HCT116 (cell line): ENCODE measurements at regions not wholly inside any gene's neighbourhood (a gene's known extent, or its start where the extent isn't known, plus 50 kb on each side); places are given as distances from the start of the nearest gene placed in this dataset.

Experiments used
- ATAC-seq: fragments of 200-7000 bp; cut with Tn5 transposase; 2 replicates; pipeline ENCODE4 v1.9.1; 2020; ENCODE audit warnings: mild to moderate bottlenecking, moderate library complexity
- BruUV-seq: library from RNA; stranded (reverse); fragments of 400-500 nt; replicated peaks from 2 replicates; lab custom pipeline; 2021; lab: Mats Ljungman, UMichigan
- CTCF ChIA-PET: fragments of 300-600 bp; sonication (Branson Sonifier 250); formaldehyde crosslinking; loops from one replicate; lab custom pipeline; 2021; ENCODE audit warnings: antibody characterized with exemption; lab: Charles Lee
- POLR2A ChIA-PET: fragments of 300-600, 350-600 bp; sonication (Branson Sonifier 250); formaldehyde crosslinking; loops from one replicate; lab custom pipeline; 2021; ENCODE audit warnings: antibody characterized with exemption; lab: Charles Lee
- RAD21 ChIA-PET, 2 experiments: fragments of 300-600 bp; sonication (Branson Sonifier 250); formaldehyde crosslinking; loops; one replicate each; lab custom pipeline; 2023; ENCODE audit warnings: low total read pairs in 2 of 2; ENCODE audit not compliant: uncharacterized antibody in 2 of 2, unreplicated experiment in 2 of 2, low non-redundant PET in 1 of 2; lab: Charles Lee
- DNase-seq: peaks from one replicate; pipeline ENCODE4 v3.0.0-alpha.2; 2010; ENCODE audit warnings: low read depth, low spot score
- H2AFZ ChIP-seq: fragments of 200-600 bp; shearing (Covaris generic), sonication (generic); 2 replicates; pipeline ENCODE4 v1.6.1; 2017; ENCODE audit warnings: low read depth, mixed run types, mixed read lengths, antibody characterized with exemption, low read length; ENCODE audit not compliant: poor library complexity, severe bottlenecking
- H3K27ac ChIP-seq: 2 replicates; pipeline ENCODE4 v1.5.1; 2012; ENCODE audit warnings: low read depth, low read length
- H3K27me3 ChIP-seq: fragments of 200-600 bp; sonication (generic); 2 replicates; pipeline ENCODE4 v1.6.1; 2016; ENCODE audit warnings: mixed run types, low read length, mixed read lengths; ENCODE audit not compliant: insufficient read depth
- H3K36me3 ChIP-seq, 2 experiments: fragments of 200-500 bp in 1 of 2; fragments of 200-600 bp in 1 of 2; sonication (Bioruptor generic) in 1 of 2; sonication (generic) in 1 of 2; 2 replicates each; pipeline versions ENCODE4 v1.5.1 to v1.6.1; 2014 to 2016; ENCODE audit warnings: low read length in 2 of 2, inconsistent platforms in 1 of 2, mixed read lengths in 1 of 2, mixed run types in 1 of 2; ENCODE audit not compliant: insufficient read depth in 2 of 2, control insufficient read depth in 1 of 2
- H3K4me1 ChIP-seq, 2 experiments: fragments of 200-600 bp in 1 of 2; sonication (generic) in 1 of 2; 2 replicates each; pipeline versions ENCODE4 v1.5.1 to v1.6.1; 2012 to 2017; ENCODE audit warnings: low read length in 2 of 2, inconsistent platforms in 1 of 2, mild to moderate bottlenecking in 1 of 2, mixed read lengths in 1 of 2, mixed run types in 1 of 2, moderate library complexity in 1 of 2; ENCODE audit not compliant: insufficient read depth in 2 of 2, control insufficient read depth in 1 of 2
- H3K4me2 ChIP-seq: fragments of 200-600 bp; sonication (generic); 2 replicates; pipeline ENCODE4 v1.6.1; 2017; ENCODE audit warnings: mixed run types, low read length, mixed read lengths
- H3K4me3 ChIP-seq, 2 experiments: fragments of 200-600 bp in 1 of 2; sonication (generic) in 1 of 2; replicated peaks in 1 of 2; 2 replicates each; pipeline ENCODE4 v1.5.1; 2011 to 2016; ENCODE audit warnings: low read length in 2 of 2, control low read depth in 1 of 2, low read depth in 1 of 2, mild to moderate bottlenecking in 1 of 2, mixed read lengths in 1 of 2, mixed run types in 1 of 2
- H3K79me2 ChIP-seq: fragments of 200-600 bp; sonication (generic); 2 replicates; pipeline ENCODE4 v1.6.1; 2017; ENCODE audit warnings: mild to moderate bottlenecking, mixed run types, low read length, moderate library complexity, mixed read lengths; ENCODE audit not compliant: insufficient read depth
- H3K9ac ChIP-seq: fragments of 200-600 bp; sonication (generic); 2 replicates; pipeline ENCODE4 v1.6.1; 2016; ENCODE audit warnings: low read length, mixed read lengths
- H3K9me2 ChIP-seq: fragments of 200-600 bp; sonication (generic), shearing (Covaris generic); 2 replicates; pipeline ENCODE4 v1.6.1; 2017; ENCODE audit warnings: mixed run types, mild to moderate bottlenecking, moderate library complexity; ENCODE audit not compliant: insufficient read depth
- H3K9me3 ChIP-seq, 2 experiments: fragments of 200-500 bp in 1 of 2; fragments of 200-600 bp in 1 of 2; sonication (Bioruptor generic) in 1 of 2; sonication (generic) in 1 of 2; 2 replicates each; pipeline ENCODE4 v1.6.1; 2014 to 2017; ENCODE audit warnings: low read length in 2 of 2, mixed read lengths in 2 of 2, inconsistent platforms in 1 of 2, low read depth in 1 of 2, mild to moderate bottlenecking in 1 of 2, mixed run types in 1 of 2, moderate library complexity in 1 of 2; ENCODE audit not compliant: control insufficient read depth in 1 of 2, insufficient read depth in 1 of 2
- H4K20me1 ChIP-seq: fragments of 200-600 bp; sonication (generic), shearing (Covaris generic); 2 replicates; pipeline ENCODE4 v1.6.1; 2017; ENCODE audit warnings: mixed run types, mild to moderate bottlenecking, moderate library complexity; ENCODE audit not compliant: insufficient read depth
- CEBPB ChIP-seq: IDR thresholded peaks from 2 replicates; pipeline ENCODE4 v1.6.1; 2012; ENCODE audit warnings: low read depth
- EGR1 ChIP-seq: IDR thresholded peaks from 2 replicates; pipeline ENCODE4 v1.6.1; 2012; ENCODE audit warnings: low read depth
- EZH2phosphoT487 ChIP-seq: fragments of 200-600 bp; IDR thresholded peaks from 2 replicates; pipeline ENCODE4 v1.6.1; 2018; ENCODE audit warnings: antibody characterized with exemption, borderline replicate concordance
- FOSL1 ChIP-seq: IDR thresholded peaks from 2 replicates; pipeline ENCODE4 v1.6.1; 2012; ENCODE audit warnings: low read depth
- JUND ChIP-seq: IDR thresholded peaks from 2 replicates; pipeline ENCODE4 v1.6.1; 2012
- POLR2A ChIP-seq: IDR thresholded peaks from 2 replicates; pipeline ENCODE4 v1.7.0; 2011; ENCODE audit warnings: borderline replicate concordance; ENCODE audit not compliant: insufficient read depth, insufficient read length; ENCODE audit errors: extremely low read depth
- POLR2AphosphoS5 ChIP-seq: IDR thresholded peaks from 2 replicates; pipeline ENCODE4 v1.6.1; 2011; ENCODE audit warnings: mild to moderate bottlenecking, low read depth, low read length, moderate library complexity
- RAD21 ChIP-seq: IDR thresholded peaks from 2 replicates; pipeline ENCODE4 v1.6.1; 2012; ENCODE audit warnings: low read depth, mild to moderate bottlenecking
- SP1 ChIP-seq: IDR thresholded peaks from 2 replicates; pipeline ENCODE4 v1.6.1; 2012; ENCODE audit warnings: low read depth
- TCF7L2 ChIP-seq: IDR thresholded peaks from 2 replicates; pipeline ENCODE4 v1.7.0; 2011; ENCODE audit warnings: borderline replicate concordance, inconsistent platforms; ENCODE audit not compliant: insufficient read depth, insufficient read length; ENCODE audit errors: extremely low read depth
- YY1 ChIP-seq: IDR thresholded peaks from 2 replicates; pipeline ENCODE4 v1.6.1; 2011; ENCODE audit warnings: low read length, low read depth, moderate library complexity, mild to moderate bottlenecking; ENCODE audit not compliant: insufficient replicate concordance; ENCODE audit errors: extremely low read depth
- ZFX ChIP-seq: fragments of 450-650 bp; IDR thresholded peaks from 2 replicates; pipeline ENCODE4 v1.6.1; 2017
- intact Hi-C: fragments of 100-400 bp; cut with micrococcal nuclease; formaldehyde crosslinking; loops from 2 replicates; pipeline ENCODE4 v1.10.0; 2022
- TF ChIP-seq, protein P1 (sequence below), 3 experiments: fragments of 200-600 bp in 1 of 3; sonication (generic) in 1 of 3; IDR thresholded peaks in 2 of 3; conservative IDR thresholded peaks in 1 of 3; 2 replicates each; pipeline ENCODE4 v1.5.1; 2012 to 2017; ENCODE audit warnings: low read depth in 2 of 3, low read length in 2 of 3, antibody characterized with exemption in 1 of 3, borderline replicate concordance in 1 of 3, control low read depth in 1 of 3, mild to moderate bottlenecking in 1 of 3, mixed read lengths in 1 of 3, mixed run types in 1 of 3, moderate library complexity in 1 of 3; ENCODE audit not compliant: insufficient read depth in 1 of 3

DNA sequence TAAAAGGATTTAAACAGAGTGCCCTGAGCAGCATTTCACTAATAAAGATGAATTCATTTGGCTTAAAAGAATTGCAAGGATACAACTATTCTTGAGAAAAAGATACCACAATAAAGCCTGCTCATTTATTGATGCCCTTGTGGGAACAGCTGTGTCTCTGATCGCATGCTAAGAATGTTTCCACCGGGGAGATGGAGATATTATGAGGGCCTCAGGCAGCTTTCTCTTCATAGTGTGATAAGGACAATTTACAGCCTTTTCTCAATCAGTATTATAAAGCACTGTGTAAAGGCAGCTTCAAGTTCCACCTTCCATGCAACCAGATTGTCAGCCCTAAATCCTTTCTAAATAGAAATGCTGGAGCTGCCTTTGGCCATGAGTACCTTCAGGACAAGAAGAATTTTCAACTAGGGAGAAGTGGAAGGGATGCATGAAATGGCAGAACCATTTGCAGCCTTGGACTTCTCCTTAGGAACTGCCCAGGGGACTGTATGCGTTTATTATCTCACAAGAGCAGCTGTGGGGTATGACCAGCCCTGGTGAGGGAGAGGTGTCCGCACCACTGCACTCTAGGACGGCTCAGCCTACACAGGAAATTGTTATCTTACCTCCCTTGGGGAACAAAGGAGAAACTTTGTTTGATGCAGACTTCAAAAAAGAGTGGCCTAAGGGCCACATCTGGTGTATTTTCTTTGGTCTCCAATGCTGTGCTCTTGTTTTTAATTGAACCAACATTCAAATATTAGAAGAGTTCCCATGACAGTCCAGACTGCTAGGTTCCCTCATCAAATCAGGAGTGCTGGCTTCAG lies 116.9 kb upstream of the PCGF5 start:
- BruUV-seq, result no TSS peak
- Histone ChIP-seq H3K9me2 (no peaks in the 10 kb centered on the region), H3K4me3 (no peak overlapping the region), H4K20me1 (no peaks in the 10 kb centered on the region), H3K36me3 (no peaks in the 10 kb centered on the region), H3K27ac (no peak overlapping the region), H3K79me2 (no peaks in the 10 kb centered on the region), H3K9me3 (0 out of 4 replicates have a peak, but pooled peaks cover 0 to 5% of the 10 kb centered on the region in 2 experiments), H3K4me1 (no peaks in the 10 kb centered on the region), H3K9ac (no peak overlapping the region), H2AFZ (no peak overlapping the region), H3K27me3 (peaks cover 2% of the 10 kb centered on the region; the same call in 1 of the 2 replicates), H3K4me2 (no peak overlapping the region)
- RAD21 ChIA-PET, result no interaction called here
- POLR2A ChIA-PET, result no interaction called here
- no peak for TF ChIP-seq CEBPB
- TF ChIP-seq FOSL1, result no peak
- TF ChIP-seq ZFX, result no peak
- no peak for TF ChIP-seq RAD21
- TF ChIP-seq EGR1, result no peak
- DNase-seq (no peak), ATAC-seq (no peak)
- intact Hi-C loops, result no loop called here
- CTCF ChIA-PET, result no interaction called here

DNA sequence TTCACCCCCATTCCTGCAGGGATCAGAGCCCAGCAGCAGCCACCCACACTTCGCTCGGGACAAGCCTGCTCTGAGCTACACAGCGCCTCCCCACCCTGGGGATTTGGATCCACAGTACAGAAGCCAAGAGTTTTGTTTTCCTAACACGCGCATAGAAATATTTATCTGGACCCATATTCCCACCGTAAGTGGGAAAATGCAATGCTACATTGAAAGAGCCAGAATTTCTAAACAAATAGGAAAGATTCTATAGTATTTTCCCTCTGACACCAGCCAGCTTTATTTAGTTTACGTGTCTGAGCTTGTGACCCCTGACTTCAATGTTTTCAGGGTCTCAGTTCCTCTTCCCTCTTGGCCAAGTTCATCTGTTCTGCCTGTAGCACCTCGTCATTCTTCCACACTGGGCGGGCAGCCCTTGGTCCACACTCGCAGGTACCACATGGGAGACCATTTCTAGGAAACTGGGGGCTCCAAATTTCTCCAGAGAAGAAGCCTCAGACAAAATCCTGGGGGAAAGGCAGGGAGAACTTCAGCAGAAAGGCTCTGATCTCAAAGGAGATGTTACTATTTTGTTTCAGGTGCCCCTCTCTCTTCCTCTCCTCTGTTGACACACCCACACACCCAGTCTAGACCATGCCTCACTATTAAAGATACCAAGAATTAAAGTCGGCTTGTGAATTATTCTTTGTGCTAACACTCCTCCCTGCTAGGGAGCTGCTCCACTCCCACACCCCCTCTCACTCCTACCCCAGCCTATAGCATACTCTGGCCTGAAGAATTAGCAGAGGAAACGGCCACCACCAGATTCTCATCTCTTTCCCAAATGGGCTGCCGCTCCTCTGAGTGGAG lies 116.0 kb upstream of the PCGF5 start:
- Histone ChIP-seq H3K4me3 (no peak overlapping the region), H3K4me2 (no peak overlapping the region), H3K27me3 (peaks cover 2% of the 10 kb centered on the region; the same call in 1 of the 2 replicates), H3K79me2 (no peaks in the 10 kb centered on the region), H3K36me3 (no peaks in the 10 kb centered on the region), H4K20me1 (no peaks in the 10 kb centered on the region), H3K9me2 (no peaks in the 10 kb centered on the region), H3K9ac (no peak overlapping the region), H3K4me1 (no peaks in the 10 kb centered on the region), H2AFZ (no peak overlapping the region), H3K9me3 (no peaks in the 10 kb centered on the region), H3K27ac (no peak overlapping the region)
- ATAC-seq (no peak), DNase-seq (no peak)
- RAD21 ChIA-PET, result no interaction called here
- CTCF ChIA-PET, result no interaction called here
- intact Hi-C loops, result no loop called here
- no TSS peak for BruUV-seq
- POLR2A ChIA-PET, result no interaction called here
- TF ChIP-seq SP1 (no peak), POLR2A (no peak), POLR2AphosphoS5 (no peak), JUND (no peak), EZH2phosphoT487 (no peak), TCF7L2 (no peak), YY1 (no peak), EGR1 (no peak)
- TF ChIP-seq, protein P1, sequence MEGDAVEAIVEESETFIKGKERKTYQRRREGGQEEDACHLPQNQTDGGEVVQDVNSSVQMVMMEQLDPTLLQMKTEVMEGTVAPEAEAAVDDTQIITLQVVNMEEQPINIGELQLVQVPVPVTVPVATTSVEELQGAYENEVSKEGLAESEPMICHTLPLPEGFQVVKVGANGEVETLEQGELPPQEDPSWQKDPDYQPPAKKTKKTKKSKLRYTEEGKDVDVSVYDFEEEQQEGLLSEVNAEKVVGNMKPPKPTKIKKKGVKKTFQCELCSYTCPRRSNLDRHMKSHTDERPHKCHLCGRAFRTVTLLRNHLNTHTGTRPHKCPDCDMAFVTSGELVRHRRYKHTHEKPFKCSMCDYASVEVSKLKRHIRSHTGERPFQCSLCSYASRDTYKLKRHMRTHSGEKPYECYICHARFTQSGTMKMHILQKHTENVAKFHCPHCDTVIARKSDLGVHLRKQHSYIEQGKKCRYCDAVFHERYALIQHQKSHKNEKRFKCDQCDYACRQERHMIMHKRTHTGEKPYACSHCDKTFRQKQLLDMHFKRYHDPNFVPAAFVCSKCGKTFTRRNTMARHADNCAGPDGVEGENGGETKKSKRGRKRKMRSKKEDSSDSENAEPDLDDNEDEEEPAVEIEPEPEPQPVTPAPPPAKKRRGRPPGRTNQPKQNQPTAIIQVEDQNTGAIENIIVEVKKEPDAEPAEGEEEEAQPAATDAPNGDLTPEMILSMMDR (IDR thresholded peaks at IDR 0.05 in 2 of 3, conservative IDR thresholded peaks at IDR 0.05 in 1 of 3; ENCODE audit: borderline replicate concordance in 1 of 3, insufficient read depth in 1 of 3, low read depth in 2 of 3, low read length in 2 of 3), result no peak
